Neural progenitor cell (in vitro differentiated cells): ENCODE measurements at regions not wholly inside any gene's neighbourhood (a gene's known extent, or its start where the extent isn't known, plus 50 kb on each side); places are given as distances from the start of the nearest gene placed in this dataset.

ENCODE experiments used
- DNase-seq: peaks from one replicate; pipeline ENCODE4 v3.0.0-alpha.2; 2016; ENCODE audit warnings: low spot score
- H2AFZ ChIP-seq: fragments of 200-600 bp; sonication (generic); replicated peaks from 2 replicates; pipeline ENCODE4 v1.6.1; 2016; ENCODE audit warnings: antibody characterized with exemption
- H3F3A ChIP-seq: fragments of 200-600 bp; sonication (generic); 2 replicates; pipeline ENCODE4 v1.6.1; 2016; ENCODE audit warnings: antibody characterized with exemption, low read depth
- H3K27ac ChIP-seq: fragments of 200-600 bp; sonication (generic); 2 replicates; pipeline ENCODE4 v1.5.1; 2016; ENCODE audit warnings: mild to moderate bottlenecking
- H3K27me3 ChIP-seq: fragments of 200-600 bp; sonication (generic); 2 replicates; pipeline ENCODE4 v1.6.1; 2016; ENCODE audit warnings: mild to moderate bottlenecking, moderate library complexity
- H3K36me3 ChIP-seq: fragments of 200-600 bp; sonication (generic); 2 replicates; pipeline ENCODE4 v1.5.1; 2016
- H3K4me1 ChIP-seq: fragments of 200-600 bp; sonication (generic); 2 replicates; pipeline ENCODE4 v1.6.1; 2016; ENCODE audit warnings: mixed run types
- H3K4me2 ChIP-seq: fragments of 200-600 bp; sonication (generic); 2 replicates; pipeline ENCODE4 v1.6.1; 2016
- H3K4me3 ChIP-seq: fragments of 200-600 bp; sonication (generic); 2 replicates; pipeline ENCODE4 v1.5.1; 2016
- H3K79me2 ChIP-seq: fragments of 200-600 bp; sonication (generic); 2 replicates; pipeline ENCODE4 v1.6.1; 2016; ENCODE audit warnings: low read depth
- H3K9ac ChIP-seq: fragments of 200-600 bp; sonication (generic); 2 replicates; pipeline ENCODE4 v1.6.1; 2016
- H3K9me3 ChIP-seq: fragments of 200-600 bp; sonication (generic); 2 replicates; pipeline ENCODE4 v1.5.1; 2016; ENCODE audit warnings: low read depth
- H4K20me1 ChIP-seq: fragments of 200-600 bp; sonication (generic); 2 replicates; pipeline ENCODE4 v1.6.1; 2016; ENCODE audit warnings: low read depth
- H3K27ac Mint-ChIP-seq: 3 replicates; pipeline ENCODE4 v1.8.0; 2021; ENCODE audit warnings: mixed read lengths
- H3K27me3 Mint-ChIP-seq: 2 replicates; pipeline ENCODE4 v1.8.0; 2022; ENCODE audit warnings: low read depth, mild to moderate bottlenecking, inconsistent platforms, moderate library complexity, mixed read lengths; ENCODE audit not compliant: insufficient read depth
- H3K36me3 Mint-ChIP-seq: 3 replicates; pipeline ENCODE4 v1.8.0; 2021; ENCODE audit warnings: mixed read lengths
- H3K4me1 Mint-ChIP-seq: 3 replicates; pipeline ENCODE4 v1.8.0; 2021; ENCODE audit warnings: mixed read lengths
- H3K4me3 Mint-ChIP-seq: 3 replicates; pipeline ENCODE4 v1.8.0; 2021; ENCODE audit warnings: mild to moderate bottlenecking, moderate library complexity, mixed read lengths
- H3K9me3 Mint-ChIP-seq: 3 replicates; pipeline ENCODE4 v1.8.0; 2020; ENCODE audit warnings: mixed read lengths
- EZH2 ChIP-seq: fragments of 200-600 bp; sonication (generic); IDR thresholded peaks from 2 replicates; pipeline ENCODE4 v1.6.1; 2017; ENCODE audit warnings: antibody characterized with exemption, mild to moderate bottlenecking, moderate library complexity
- EZH2phosphoT487 ChIP-seq: fragments of 200-600 bp; sonication (generic); IDR thresholded peaks from 2 replicates; pipeline ENCODE4 v1.6.1; 2017; ENCODE audit warnings: antibody characterized with exemption
- TF ChIP-seq, protein P1 (sequence below): fragments of 200-600 bp; sonication (generic); IDR thresholded peaks from 2 replicates; pipeline ENCODE4 v1.5.1; 2017; ENCODE audit warnings: antibody characterized with exemption, mild to moderate bottlenecking

DNA sequence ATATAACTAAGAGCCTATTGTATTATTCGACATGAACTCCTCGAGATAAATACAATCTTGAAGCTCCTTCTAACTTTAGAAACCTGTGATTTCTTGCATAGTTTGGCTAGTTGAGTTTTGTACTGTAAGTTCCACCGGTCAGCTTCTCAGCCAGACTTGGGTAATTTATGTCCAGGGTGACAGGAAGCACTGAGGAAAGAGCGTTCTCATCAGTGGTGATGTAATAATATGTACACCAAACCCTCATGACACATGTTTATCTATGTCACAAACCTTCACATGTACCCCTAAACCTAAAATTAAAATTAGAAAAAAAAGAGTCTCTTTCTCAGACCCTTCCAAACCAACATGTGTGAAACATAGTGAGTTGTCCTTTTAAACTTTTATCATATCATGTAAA lies 205.7 kb downstream of the KCNRG start:
- H4K20me1 ChIP-seq: no peaks in the 10 kb centered on the region
- no peak overlapping the region for H3K9ac ChIP-seq
- Mint-ChIP-seq H3K4me1 (peaks cover 7% of the 10 kb centered on the region), H3K27ac (no peak overlapping the region), H3K27me3 (peaks cover 3% of the 10 kb centered on the region), H3K4me3 (no peak overlapping the region), H3K9me3 (peaks cover 3% of the 10 kb centered on the region), H3K36me3 (no peaks in the 10 kb centered on the region)
- peaks cover 9% of the 10 kb centered on the region for H3K9me3 ChIP-seq
- H3K36me3 ChIP-seq: peaks cover 7% of the 10 kb centered on the region
- no peak overlapping the region for H3K4me3 ChIP-seq
- H3K27me3 ChIP-seq: no peaks in the 10 kb centered on the region
- no peak overlapping the region for H3K27ac ChIP-seq
- H3K4me2 ChIP-seq: no peak overlapping the region
- no peaks in the 10 kb centered on the region for H3K4me1 ChIP-seq
- TF ChIP-seq EZH2phosphoT487 (no peak), EZH2 (no peak)
- TF ChIP-seq, protein P1, sequence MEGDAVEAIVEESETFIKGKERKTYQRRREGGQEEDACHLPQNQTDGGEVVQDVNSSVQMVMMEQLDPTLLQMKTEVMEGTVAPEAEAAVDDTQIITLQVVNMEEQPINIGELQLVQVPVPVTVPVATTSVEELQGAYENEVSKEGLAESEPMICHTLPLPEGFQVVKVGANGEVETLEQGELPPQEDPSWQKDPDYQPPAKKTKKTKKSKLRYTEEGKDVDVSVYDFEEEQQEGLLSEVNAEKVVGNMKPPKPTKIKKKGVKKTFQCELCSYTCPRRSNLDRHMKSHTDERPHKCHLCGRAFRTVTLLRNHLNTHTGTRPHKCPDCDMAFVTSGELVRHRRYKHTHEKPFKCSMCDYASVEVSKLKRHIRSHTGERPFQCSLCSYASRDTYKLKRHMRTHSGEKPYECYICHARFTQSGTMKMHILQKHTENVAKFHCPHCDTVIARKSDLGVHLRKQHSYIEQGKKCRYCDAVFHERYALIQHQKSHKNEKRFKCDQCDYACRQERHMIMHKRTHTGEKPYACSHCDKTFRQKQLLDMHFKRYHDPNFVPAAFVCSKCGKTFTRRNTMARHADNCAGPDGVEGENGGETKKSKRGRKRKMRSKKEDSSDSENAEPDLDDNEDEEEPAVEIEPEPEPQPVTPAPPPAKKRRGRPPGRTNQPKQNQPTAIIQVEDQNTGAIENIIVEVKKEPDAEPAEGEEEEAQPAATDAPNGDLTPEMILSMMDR: no peak
- no peaks in the 10 kb centered on the region for H3F3A ChIP-seq
- no peak overlapping the region for H2AFZ ChIP-seq
- H3K79me2 ChIP-seq: no peaks in the 10 kb centered on the region
- no peak for DNase-seq

- H2AFZ ChIP-seq: no peak overlapping the region
- Mint-ChIP-seq H3K27me3 (peaks cover 3% of the 10 kb centered on the region), H3K4me1 (peaks cover 7% of the 10 kb centered on the region), H3K9me3 (no peaks in the 10 kb centered on the region), H3K27ac (peak overlapping the region; percentile 18), H3K4me3 (no peak overlapping the region), H3K36me3 (no peaks in the 10 kb centered on the region)
- H3K4me3 ChIP-seq: no peak overlapping the region
- no peaks in the 10 kb centered on the region for H3K27me3 ChIP-seq
- no peaks in the 10 kb centered on the region for H3K79me2 ChIP-seq
- TF ChIP-seq, protein P1: no peak
- no peak for TF ChIP-seq EZH2phosphoT487
- no peak for TF ChIP-seq EZH2
- no peaks in the 10 kb centered on the region for H3F3A ChIP-seq
- no peak for DNase-seq
- no peak overlapping the region for H3K4me2 ChIP-seq
- no peaks in the 10 kb centered on the region for H3K4me1 ChIP-seq
- H4K20me1 ChIP-seq: no peaks in the 10 kb centered on the region
- H3K27ac ChIP-seq: no peak overlapping the region
- H3K36me3 ChIP-seq: no peaks in the 10 kb centered on the region
- H3K9ac ChIP-seq: no peak overlapping the region
- no peaks in the 10 kb centered on the region for H3K9me3 ChIP-seq
Measured at GRCh38 chr13:50222569-50223332, 207.5 kb downstream of the KCNRG start.

DNA sequence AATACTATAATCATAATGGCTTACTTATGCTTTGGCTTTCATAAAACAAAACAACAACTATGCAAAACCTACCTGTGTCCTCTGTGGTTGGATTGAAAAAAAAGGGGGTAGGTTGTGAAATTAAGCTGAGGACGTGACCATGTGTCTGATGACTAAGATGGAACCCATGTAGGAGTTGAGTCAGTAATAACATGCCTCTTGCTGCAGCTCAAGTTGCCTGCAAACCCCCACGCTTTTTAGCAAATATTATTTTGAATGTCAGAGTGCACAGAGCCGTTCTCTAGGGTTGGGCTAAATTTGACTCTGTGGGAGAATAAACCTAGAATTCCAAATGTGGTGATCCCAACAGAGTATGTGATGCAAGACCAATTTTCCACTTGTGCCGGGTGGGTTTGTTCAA lies 209.3 kb downstream of the KCNRG start:
- no peak overlapping the region for H3K4me3 ChIP-seq
- no peak overlapping the region for H3K9ac ChIP-seq
- no peaks in the 10 kb centered on the region for H3K36me3 ChIP-seq
- no peaks in the 10 kb centered on the region for H3K79me2 ChIP-seq
- Mint-ChIP-seq H3K36me3 (no peaks in the 10 kb centered on the region), H3K27ac (no peak overlapping the region), H3K27me3 (peaks cover 4% of the 10 kb centered on the region), H3K4me3 (no peak overlapping the region), H3K4me1 (peaks cover 7% of the 10 kb centered on the region), H3K9me3 (no peaks in the 10 kb centered on the region)
- no peak overlapping the region for H3K4me2 ChIP-seq
- no peaks in the 10 kb centered on the region for H3F3A ChIP-seq
- H2AFZ ChIP-seq: no peak overlapping the region
- TF ChIP-seq, protein P1: no peak
- TF ChIP-seq EZH2 (no peak), EZH2phosphoT487 (no peak)
- H3K4me1 ChIP-seq: peaks cover 6% of the 10 kb centered on the region
- no peak overlapping the region for H3K27ac ChIP-seq
- DNase-seq: no peak
- H3K9me3 ChIP-seq: no peaks in the 10 kb centered on the region
- H3K27me3 ChIP-seq: no peaks in the 10 kb centered on the region
- no peaks in the 10 kb centered on the region for H4K20me1 ChIP-seq
